Uterus (tissue), 3 donors: ENCODE measurements at regions not wholly inside any gene's neighbourhood (a gene's known extent, or its start where the extent isn't known, plus 50 kb on each side); places are given as distances from the start of the nearest gene placed in this dataset.

Experiments
- DNase-seq, 2 donors: peaks; one replicate each; pipeline ENCODE4 v3.0.0-alpha.2; 2019 to 2020
- H3K27ac ChIP-seq, 2 donors: fragments of 200-600 bp; sonication (generic); 1 replicate in 1 of 2; 2 replicates in 1 of 2; pipeline ENCODE4 v1.5.1; 2016 to 2018
- H3K27me3 ChIP-seq, 2 donors: fragments of 200-600 bp; sonication (generic); one replicate each; pipeline ENCODE4 v1.5.1; 2018 to 2019; ENCODE audit warnings: control low read depth in 1 of 2
- H3K36me3 ChIP-seq, 2 donors: fragments of 200-600 bp; sonication (generic); one replicate each; pipeline ENCODE4 v1.5.1; 2019; ENCODE audit warnings: control low read depth in 1 of 2
- H3K4me1 ChIP-seq, 2 donors: fragments of 200-600 bp; sonication (generic); one replicate each; pipeline ENCODE4 v1.5.1; 2018 to 2019; ENCODE audit warnings: control low read depth in 1 of 2
- H3K4me3 ChIP-seq, 2 donors: fragments of 200-600 bp; sonication (generic); 1 replicate in 1 of 2; 2 replicates in 1 of 2; pipeline ENCODE4 v1.5.1; 2018 to 2019; ENCODE audit warnings: mild to moderate bottlenecking in 1 of 2
- H3K9me3 ChIP-seq, 2 donors: fragments of 200-600 bp; sonication (generic); one replicate each; pipeline ENCODE4 v1.5.1; 2019; ENCODE audit warnings: control low read depth in 1 of 2
- POLR2A ChIP-seq, 2 donors: fragments of 450-650 bp; IDR thresholded peaks; one replicate each; pipeline ENCODE4 v1.6.1; 2016; ENCODE audit warnings: antibody characterized with exemption in 2 of 2, mild to moderate bottlenecking in 1 of 2, moderate library complexity in 1 of 2
- intact Hi-C: fragments of 100-400 bp; cut with DNase I; formaldehyde crosslinking; loops from one replicate; pipeline ENCODE4 v1.15.1; 2023; ENCODE audit warnings: low total_unique reads
- TF ChIP-seq, protein P1 (sequence below), 4 experiments: fragments of 200-600 bp in 2 of 4; fragments of 450-650 bp in 2 of 4; sonication (generic) in 2 of 4; IDR thresholded peaks; one replicate each; pipeline ENCODE4 v1.5.1; 2016 to 2019; ENCODE audit warnings: antibody characterized with exemption in 4 of 4, mild to moderate bottlenecking in 2 of 4, moderate library complexity in 1 of 4
- donor health status: DM: yes; HTN: yes; CAD: no.

DNA sequence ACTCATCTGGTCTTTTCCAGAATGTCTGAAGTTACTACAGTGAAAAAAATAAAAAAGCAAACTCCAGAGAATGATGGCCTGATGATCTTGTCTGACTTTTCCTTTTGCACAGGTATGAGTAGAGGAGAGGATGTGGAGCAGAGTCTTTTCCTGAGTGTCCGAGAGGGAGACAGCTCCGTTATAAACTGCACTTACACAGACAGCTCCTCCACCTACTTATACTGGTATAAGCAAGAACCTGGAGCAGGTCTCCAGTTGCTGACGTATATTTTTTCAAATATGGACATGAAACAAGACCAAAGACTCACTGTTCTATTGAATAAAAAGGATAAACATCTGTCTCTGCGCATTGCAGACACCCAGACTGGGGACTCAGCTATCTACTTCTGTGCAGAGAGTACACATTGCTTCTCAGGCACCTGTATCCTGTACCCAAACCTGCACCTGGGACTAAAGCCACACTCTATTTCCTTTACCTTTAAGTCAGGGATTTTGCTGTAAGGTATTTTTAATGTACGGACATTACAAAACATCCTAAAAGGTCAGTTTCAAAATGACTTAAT, 75.8 kb upstream of the OR4E1 start:
- no peak for DNase-seq
- H3K27ac ChIP-seq: no peak overlapping the region
- intact Hi-C loops: no loop called here

DNA sequence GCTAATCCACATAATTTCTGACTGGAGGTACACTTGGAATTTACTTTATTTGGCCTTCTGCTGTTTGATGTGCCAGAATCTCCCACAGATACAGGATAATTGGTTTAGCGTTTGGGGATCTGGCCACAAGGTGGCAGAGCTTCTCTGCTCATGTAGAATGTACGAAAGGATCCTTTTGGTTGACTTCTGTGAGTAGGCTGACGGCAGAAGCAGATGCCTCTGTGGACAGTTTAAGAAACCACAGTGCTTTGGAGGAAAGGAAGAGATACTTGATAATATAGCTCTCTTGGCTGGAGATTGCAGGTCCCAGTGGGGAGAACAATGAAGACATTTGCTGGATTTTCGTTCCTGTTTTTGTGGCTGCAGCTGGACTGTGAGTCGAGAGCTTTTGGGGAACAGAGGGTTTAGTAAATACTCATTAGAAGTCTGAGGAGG, 75.3 kb upstream of the OR4E1 start:
- Histone ChIP-seq H3K27me3 (no peaks in the 10 kb centered on the region), H3K27ac (no peak overlapping the region), H3K36me3 (no peaks in the 10 kb centered on the region), H3K4me3 (no peak overlapping the region), H3K4me1 (no peaks in the 10 kb centered on the region), H3K9me3 (no peaks in the 10 kb centered on the region)
- TF ChIP-seq, protein P1, sequence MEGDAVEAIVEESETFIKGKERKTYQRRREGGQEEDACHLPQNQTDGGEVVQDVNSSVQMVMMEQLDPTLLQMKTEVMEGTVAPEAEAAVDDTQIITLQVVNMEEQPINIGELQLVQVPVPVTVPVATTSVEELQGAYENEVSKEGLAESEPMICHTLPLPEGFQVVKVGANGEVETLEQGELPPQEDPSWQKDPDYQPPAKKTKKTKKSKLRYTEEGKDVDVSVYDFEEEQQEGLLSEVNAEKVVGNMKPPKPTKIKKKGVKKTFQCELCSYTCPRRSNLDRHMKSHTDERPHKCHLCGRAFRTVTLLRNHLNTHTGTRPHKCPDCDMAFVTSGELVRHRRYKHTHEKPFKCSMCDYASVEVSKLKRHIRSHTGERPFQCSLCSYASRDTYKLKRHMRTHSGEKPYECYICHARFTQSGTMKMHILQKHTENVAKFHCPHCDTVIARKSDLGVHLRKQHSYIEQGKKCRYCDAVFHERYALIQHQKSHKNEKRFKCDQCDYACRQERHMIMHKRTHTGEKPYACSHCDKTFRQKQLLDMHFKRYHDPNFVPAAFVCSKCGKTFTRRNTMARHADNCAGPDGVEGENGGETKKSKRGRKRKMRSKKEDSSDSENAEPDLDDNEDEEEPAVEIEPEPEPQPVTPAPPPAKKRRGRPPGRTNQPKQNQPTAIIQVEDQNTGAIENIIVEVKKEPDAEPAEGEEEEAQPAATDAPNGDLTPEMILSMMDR (IDR thresholded peaks at IDR 0.05): peak; percentile 34 to 56 (median 52)
- no peak for TF ChIP-seq POLR2A (IDR thresholded peaks at IDR 0.05)
- intact Hi-C loops: no loop called here
- peak; percentile 20 to 23 for DNase-seq

More for the DNA sequence above, 75.8 kb upstream of the OR4E1 start:
- H3K4me1 ChIP-seq: no peaks in the 10 kb centered on the region
- no peaks in the 10 kb centered on the region for H3K9me3 ChIP-seq
- no peaks in the 10 kb centered on the region for H3K27me3 ChIP-seq
- H3K36me3 ChIP-seq: no peaks in the 10 kb centered on the region
- TF ChIP-seq POLR2A (IDR thresholded peaks at IDR 0.05): no peak
- TF ChIP-seq, protein P1 (IDR thresholded peaks at IDR 0.05): no peak
- no peak overlapping the region for H3K4me3 ChIP-seq

DNA sequence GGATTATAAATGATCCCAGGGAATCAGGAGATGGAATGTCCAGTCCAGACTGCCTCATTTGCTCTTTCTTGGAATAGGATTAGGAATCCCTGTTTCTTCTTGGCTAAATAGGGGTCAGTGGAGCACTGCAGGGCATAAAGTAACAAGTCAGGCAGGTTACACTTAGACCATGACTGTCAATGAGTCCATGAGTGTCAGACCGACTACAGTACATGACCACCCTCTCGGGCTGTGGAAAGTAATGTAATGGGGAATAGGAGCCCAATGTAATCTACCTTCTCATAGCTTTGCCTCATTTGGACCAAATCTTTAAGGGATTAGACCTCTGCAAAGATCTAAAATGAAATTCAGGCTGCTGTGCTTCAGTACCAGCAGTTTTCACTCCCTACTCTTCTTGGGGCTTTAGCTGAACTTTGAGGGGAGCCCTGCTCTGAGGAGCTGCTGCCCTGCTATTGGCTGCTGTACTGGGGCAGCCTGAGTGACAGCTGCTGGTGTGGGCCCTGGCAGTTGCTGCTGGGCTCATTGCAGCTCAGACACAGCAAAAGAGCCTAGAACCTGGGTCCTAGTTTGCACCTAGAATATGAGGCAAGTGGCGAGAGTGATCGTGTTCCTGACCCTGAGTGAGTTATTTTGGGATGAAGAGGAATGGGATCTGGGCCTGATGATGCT, 62.2 kb upstream of the OR4E1 start:
- H3K9me3 ChIP-seq: no peaks in the 10 kb centered on the region
- DNase-seq: no peak
- TF ChIP-seq, protein P1 (IDR thresholded peaks at IDR 0.05): no peak
- TF ChIP-seq POLR2A (IDR thresholded peaks at IDR 0.05): no peak
- H3K36me3 ChIP-seq: no peaks in the 10 kb centered on the region
- intact Hi-C loops: no loop called here
- H3K4me1 ChIP-seq: no peaks in the 10 kb centered on the region
- no peak overlapping the region for H3K27ac ChIP-seq
- no peak overlapping the region for H3K4me3 ChIP-seq
- no peaks in the 10 kb centered on the region for H3K27me3 ChIP-seq

DNA sequence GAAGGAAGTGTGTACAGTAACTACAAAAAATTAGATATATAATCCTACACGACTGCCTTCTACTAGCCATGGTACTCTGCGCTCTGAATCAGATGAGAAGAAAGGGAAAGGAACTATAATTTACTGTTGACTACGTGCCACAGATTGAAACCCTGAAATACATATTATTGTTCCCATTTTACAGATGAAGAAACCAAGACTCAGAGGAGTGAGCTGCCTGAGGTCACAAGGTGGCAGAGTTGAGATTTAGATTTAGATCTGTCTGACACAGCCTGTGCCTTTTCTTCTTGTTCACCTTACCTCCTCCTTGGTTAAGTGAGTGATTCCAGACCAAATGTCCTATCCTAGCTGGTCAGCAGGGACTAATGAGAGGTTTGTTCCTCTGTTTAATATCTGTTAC, 61.6 kb upstream of the OR4E1 start:
- H3K27me3 ChIP-seq: no peaks in the 10 kb centered on the region
- no peaks in the 10 kb centered on the region for H3K36me3 ChIP-seq
- intact Hi-C loops: no loop called here
- H3K4me3 ChIP-seq: no peak overlapping the region
- no peak for TF ChIP-seq POLR2A (IDR thresholded peaks at IDR 0.05)
- TF ChIP-seq, protein P1 (IDR thresholded peaks at IDR 0.05): no peak
- H3K9me3 ChIP-seq: no peaks in the 10 kb centered on the region
- H3K27ac ChIP-seq: no peak overlapping the region
- no peaks in the 10 kb centered on the region for H3K4me1 ChIP-seq
- no peak for DNase-seq

DNA sequence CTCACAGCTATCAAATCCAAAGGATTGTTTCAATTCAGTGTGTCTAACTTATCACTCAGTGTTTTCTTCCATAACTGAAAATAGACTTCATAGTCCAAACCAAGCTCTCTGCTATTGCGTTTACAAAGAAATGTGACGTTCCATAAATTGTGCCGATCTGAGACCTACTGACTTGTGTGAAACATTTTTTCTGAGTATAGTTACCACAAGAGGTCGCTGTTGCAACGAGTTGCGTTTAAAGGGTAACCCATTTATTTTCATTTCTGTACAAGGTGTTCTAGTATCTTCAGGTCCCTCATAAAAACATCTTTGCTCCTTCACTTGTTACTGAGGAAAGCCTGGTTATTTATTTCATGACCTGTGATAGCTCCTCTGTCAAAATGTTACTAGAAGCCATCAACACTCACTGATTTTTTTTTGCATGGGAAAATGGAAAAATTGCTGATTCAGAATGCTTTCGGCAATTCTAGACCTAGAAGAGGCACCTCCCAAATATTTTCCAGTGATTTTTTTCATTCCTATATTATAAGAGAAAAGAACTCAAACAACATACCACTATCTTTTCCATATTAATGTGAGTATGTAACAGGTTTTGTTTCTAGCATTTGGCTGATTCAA, 60.9 kb upstream of the OR4E1 start:
- TF ChIP-seq POLR2A (IDR thresholded peaks at IDR 0.05): no peak
- TF ChIP-seq, protein P1 (IDR thresholded peaks at IDR 0.05): peak in 2 of 4 experiments; percentile 14 to 15
- H3K4me3 ChIP-seq: no peak overlapping the region
- no peaks in the 10 kb centered on the region for H3K9me3 ChIP-seq
- H3K27me3 ChIP-seq: no peaks in the 10 kb centered on the region
- H3K36me3 ChIP-seq: no peaks in the 10 kb centered on the region
- DNase-seq: no peak
- intact Hi-C loops: no loop called here
- H3K27ac ChIP-seq: no peak overlapping the region
- H3K4me1 ChIP-seq: no peaks in the 10 kb centered on the region
